WERI-Rb-1 (cell line): ENCODE measurements at regions not wholly inside any gene's neighbourhood (a gene's known extent, or its start where the extent isn't known, plus 50 kb on each side); places are given as distances from the start of the nearest gene placed in this dataset.
"Not testable (repeated sequence)": the region's sequence is repeated elsewhere in the genome, so short reads cannot be mapped to it uniquely, and the experiment has no call there.

Source experiments
- DNase-seq: peaks from one replicate; pipeline ENCODE4 v3.0.0-alpha.2; 2020
- H3K27ac ChIP-seq: fragments of 250-450 bp; sonication (Bioruptor Pico); 2 replicates; pipeline ENCODE4 v1.5.1; 2020; ENCODE audit warnings: mild to moderate bottlenecking, moderate library complexity
- H3K27me3 ChIP-seq: fragments of 250-450 bp; sonication (Bioruptor Pico); 2 replicates; pipeline ENCODE4 v1.5.1; 2021; ENCODE audit warnings: mild to moderate bottlenecking, low read depth, moderate library complexity; ENCODE audit not compliant: insufficient read depth, severe bottlenecking
- H3K36me3 ChIP-seq: fragments of 250-450 bp; sonication (Bioruptor Pico); 2 replicates; pipeline ENCODE4 v1.5.1; 2020; ENCODE audit warnings: mild to moderate bottlenecking, moderate library complexity
- H3K4me3 ChIP-seq: 2 replicates; pipeline ENCODE4 v1.5.1; 2011; ENCODE audit warnings: low read depth, mild to moderate bottlenecking, control low read depth, low read length
- H3K9me3 ChIP-seq: fragments of 250-450 bp; sonication (Bioruptor Pico); 2 replicates; pipeline ENCODE4 v1.5.1; 2021; ENCODE audit warnings: mild to moderate bottlenecking, moderate library complexity; ENCODE audit not compliant: severe bottlenecking
- TF ChIP-seq, protein P1 (sequence below): IDR thresholded peaks from 2 replicates; pipeline ENCODE4 v1.5.1; 2011; ENCODE audit warnings: low read depth, mild to moderate bottlenecking, control low read depth, inconsistent platforms, low read length

DNA sequence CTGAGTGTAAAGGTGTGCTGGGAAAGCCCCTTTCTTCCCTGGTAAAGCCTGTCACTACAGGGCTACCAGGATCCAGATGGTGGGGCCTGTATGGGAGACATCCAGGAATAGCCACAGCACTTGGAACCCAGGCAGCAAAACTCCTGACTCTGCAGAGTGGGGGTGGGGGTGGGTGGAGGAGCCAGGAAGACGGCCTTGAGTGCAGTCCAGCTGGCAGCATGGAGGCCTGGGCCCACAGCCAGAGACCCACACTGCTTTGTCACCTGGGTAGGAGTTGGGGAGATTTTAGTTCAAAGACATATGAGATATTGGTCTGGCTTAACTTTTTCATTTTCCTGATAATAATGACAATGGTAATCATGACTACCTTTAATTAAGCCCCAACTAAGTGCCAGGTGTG lies 116.7 kb upstream of the MRPS22 start:
- H3K4me3 ChIP-seq, result no peak overlapping the region
- TF ChIP-seq, protein P1, sequence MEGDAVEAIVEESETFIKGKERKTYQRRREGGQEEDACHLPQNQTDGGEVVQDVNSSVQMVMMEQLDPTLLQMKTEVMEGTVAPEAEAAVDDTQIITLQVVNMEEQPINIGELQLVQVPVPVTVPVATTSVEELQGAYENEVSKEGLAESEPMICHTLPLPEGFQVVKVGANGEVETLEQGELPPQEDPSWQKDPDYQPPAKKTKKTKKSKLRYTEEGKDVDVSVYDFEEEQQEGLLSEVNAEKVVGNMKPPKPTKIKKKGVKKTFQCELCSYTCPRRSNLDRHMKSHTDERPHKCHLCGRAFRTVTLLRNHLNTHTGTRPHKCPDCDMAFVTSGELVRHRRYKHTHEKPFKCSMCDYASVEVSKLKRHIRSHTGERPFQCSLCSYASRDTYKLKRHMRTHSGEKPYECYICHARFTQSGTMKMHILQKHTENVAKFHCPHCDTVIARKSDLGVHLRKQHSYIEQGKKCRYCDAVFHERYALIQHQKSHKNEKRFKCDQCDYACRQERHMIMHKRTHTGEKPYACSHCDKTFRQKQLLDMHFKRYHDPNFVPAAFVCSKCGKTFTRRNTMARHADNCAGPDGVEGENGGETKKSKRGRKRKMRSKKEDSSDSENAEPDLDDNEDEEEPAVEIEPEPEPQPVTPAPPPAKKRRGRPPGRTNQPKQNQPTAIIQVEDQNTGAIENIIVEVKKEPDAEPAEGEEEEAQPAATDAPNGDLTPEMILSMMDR, result no peak
- H3K27me3 ChIP-seq, result no peaks in the 10 kb centered on the region
- H3K27ac ChIP-seq, result no peak overlapping the region
- H3K36me3 ChIP-seq, result no peaks in the 10 kb centered on the region
- no peak for DNase-seq
- no peaks in the 10 kb centered on the region for H3K9me3 ChIP-seq

DNA sequence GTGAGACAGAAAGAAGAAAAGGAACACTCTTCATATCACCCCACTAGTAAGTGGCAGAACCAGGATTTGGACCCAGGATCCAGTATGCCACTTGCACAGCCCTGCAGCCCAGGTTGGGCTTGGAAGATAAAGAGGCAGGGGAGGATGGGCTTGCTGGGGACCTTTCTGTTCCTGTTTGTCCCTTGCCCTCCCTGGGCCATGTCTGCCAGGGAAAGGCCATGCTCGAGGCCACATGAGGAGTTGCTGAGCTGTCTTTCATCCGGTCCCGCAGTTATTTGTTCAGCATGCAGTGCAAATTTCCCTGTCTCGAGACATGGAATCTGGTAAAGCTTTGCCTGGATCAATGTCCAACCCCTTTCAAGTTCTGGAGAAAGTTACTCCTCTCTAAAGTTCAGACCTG lies 116.0 kb upstream of the MRPS22 start:
- DNase-seq, result no peak
- H3K27ac ChIP-seq, result no peak overlapping the region
- no peaks in the 10 kb centered on the region for H3K36me3 ChIP-seq
- H3K27me3 ChIP-seq, result no peaks in the 10 kb centered on the region
- TF ChIP-seq, protein P1, result no peak
- H3K4me3 ChIP-seq, result no peak overlapping the region
- no peaks in the 10 kb centered on the region for H3K9me3 ChIP-seq

GRCh38 chr3:139230391-139230790 lies 113.4 kb upstream of the MRPS22 start:
- TF ChIP-seq, protein P1, result no peak

DNA sequence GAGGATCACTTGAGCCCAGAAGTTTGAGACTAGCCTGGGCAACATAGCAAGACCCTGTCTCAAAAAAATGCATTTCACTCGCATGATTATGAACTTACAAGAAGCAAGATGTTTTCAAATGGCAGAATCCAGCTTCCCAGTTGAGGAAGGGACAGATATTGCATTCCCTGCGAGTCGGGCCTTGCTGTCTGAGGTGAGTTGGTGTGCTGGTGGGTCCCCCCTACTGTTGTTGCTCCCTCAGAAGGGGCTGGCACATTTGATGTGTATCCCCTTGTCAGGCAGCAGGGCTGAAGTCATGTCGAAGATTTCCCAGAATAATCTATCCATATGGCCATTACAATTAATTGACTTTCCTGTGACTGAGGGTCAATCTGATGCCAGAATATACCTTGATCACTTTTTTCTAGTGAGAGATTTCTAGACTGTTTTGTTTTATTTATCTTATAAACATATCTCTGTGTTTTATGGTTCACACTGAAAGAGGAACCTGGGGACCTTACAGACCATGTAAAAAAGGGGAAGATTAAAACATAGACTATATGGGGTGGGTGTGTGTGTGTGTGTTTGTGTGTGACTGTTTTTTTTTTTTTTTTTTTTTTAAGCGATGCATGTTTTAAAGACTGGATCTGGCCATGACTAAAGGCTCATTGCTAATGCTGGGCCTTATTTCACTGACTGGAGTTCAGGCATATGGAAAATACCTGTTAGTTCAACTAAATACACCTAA lies 112.1 kb upstream of the MRPS22 start:
- no peak overlapping the region for H3K4me3 ChIP-seq
- H3K9me3 ChIP-seq, result no peaks in the 10 kb centered on the region
- TF ChIP-seq, protein P1, result no peak
- no peaks in the 10 kb centered on the region for H3K27me3 ChIP-seq
- H3K36me3 ChIP-seq, result no peaks in the 10 kb centered on the region
- no peak for DNase-seq
- no peak overlapping the region for H3K27ac ChIP-seq

More at GRCh38 chr3:139230391-139230790, 113.4 kb upstream of the MRPS22 start:
- Histone ChIP-seq H3K27me3 (no peaks in the 10 kb centered on the region), H3K36me3 (no peaks in the 10 kb centered on the region), H3K27ac (no peak overlapping the region), H3K9me3 (no peaks in the 10 kb centered on the region), H3K4me3 (no peak overlapping the region)
- DNase-seq, result no peak

GRCh38 chr3:139232341-139232740 lies 111.5 kb upstream of the MRPS22 start:
- H3K27me3 ChIP-seq, DNase-seq, H3K27ac ChIP-seq, H3K4me3 ChIP-seq, H3K9me3 ChIP-seq, H3K36me3 ChIP-seq: not testable (repeated sequence)

- no peak for DNase-seq
- Histone ChIP-seq H3K9me3 (no peaks in the 10 kb centered on the region), H3K36me3 (no peaks in the 10 kb centered on the region), H3K27me3 (no peaks in the 10 kb centered on the region), H3K4me3 (no peak overlapping the region), H3K27ac (no peak overlapping the region)
- TF ChIP-seq, protein P1, result no peak
These were observed 109.3 kb upstream of the MRPS22 start for GRCh38 chr3:139234491-139234890.
